GM12872 (cell line): ENCODE measurements at regions not wholly inside any gene's neighbourhood (a gene's known extent, or its start where the extent isn't known, plus 50 kb on each side); places are given as distances from the start of the nearest gene placed in this dataset.

Experiments used
- CTCF ChIP-seq: IDR thresholded peaks from 3 replicates; pipeline ENCODE4 v1.5.1; 2011; ENCODE audit warnings: low read depth, mild to moderate bottlenecking, low read length, moderate library complexity; ENCODE audit not compliant: insufficient read depth

DNA sequence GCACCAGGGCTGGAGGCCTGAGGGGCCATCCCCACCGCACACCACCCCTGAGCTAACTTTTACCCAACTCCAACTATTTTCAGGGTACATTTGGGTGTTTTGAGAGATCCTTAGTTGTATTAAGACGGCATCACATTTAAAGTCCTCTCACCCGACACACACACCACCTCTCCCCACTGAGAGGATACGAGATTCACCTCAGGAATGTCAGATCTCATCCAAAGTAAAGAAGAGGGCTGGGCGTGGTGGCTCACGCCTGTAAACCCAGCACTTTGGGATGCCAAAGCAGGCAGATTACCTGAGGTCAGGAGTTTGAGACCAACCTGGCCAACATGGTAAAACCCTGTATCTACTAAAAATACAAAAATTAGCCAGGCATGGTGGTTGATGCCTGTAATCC is 88.4 kb downstream of the RBFOX3 start:
- TF ChIP-seq CTCF, result no peak

DNA sequence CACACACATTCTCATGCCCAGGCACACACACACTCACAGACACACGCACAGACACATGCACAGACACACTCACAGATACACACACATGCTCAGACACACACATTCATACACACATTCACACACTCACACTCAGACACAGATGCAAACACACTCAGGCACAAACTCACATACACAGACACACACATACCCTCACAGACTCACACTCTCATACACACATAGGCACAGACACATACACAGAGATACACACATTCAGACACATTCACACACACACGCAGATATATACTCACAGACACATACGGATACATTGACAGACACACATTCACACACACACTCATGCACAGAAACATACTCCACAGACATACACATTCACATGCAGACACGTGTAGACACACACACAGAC is 89.6 kb downstream of the RBFOX3 start:
- TF ChIP-seq CTCF, result no peak

GRCh38 chr17:79520167-79521165 is 90.4 kb downstream of the RBFOX3 start:
- no peak for TF ChIP-seq CTCF

DNA sequence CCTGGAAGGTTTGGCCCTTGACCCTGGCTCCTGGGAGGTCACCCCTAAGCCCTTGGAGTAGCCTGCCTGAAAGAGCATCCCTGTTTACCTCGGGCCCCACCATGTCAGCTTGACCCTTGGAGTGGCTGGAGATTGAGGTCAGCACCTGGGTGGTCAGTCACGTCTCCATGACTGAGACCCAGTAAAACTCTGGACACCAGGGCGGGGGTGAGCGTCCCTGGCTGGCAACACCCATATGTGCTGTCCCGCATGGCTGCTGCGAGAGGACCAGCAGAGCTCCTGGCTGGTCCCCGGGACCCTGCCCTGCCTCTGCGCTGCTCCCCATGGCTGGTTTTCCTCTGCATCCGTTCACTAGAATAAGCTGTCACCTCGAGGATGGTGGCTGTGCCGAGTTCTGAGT is 91.2 kb downstream of the RBFOX3 start:
- no peak for TF ChIP-seq CTCF

DNA sequence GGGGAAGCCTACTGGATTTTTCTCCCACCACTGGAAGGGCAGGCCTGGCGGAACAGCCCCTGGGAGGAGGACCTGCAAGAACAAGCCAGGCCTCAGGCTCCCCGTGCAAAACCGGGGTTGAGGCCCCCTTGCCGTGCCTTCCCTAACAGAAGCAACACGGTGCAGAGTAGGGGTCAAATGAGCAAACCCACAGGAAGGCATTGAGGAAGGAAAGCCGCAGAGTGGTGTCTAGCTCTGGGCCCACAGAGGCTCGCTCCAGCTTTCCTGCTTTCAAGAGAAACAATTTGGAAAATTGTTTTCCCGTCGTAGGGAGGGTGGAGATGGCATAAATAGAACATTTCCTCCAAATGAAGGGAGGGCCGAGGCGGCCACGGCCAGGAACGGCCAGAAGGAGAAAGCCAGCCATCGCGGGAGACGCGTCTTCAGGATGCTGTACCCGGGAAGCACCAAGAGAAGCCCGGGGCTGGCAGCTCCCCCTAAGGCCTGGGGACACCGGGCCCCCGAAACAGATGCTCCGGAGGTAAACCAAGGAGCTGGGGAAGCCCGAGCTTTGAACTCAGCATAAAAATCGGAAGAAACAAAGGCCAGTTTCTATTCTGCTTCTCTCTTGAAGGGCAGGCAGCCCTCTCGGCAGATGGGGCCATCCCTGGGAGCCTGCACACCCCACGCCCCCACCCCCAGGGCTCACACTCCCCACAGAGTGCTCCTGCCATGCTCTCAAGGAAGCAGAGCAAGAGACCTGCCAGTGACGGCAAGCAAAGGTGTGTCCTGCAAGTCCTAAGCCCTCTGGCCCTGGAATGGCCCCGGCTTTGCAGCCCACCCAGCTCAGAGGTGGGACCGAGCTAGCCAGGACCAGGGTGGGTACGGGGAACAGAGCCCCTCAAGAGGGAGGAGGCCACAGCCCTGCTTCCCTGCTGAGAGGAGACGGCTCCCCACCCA is 92.0 kb downstream of the RBFOX3 start:
- TF ChIP-seq CTCF, result no peak

DNA sequence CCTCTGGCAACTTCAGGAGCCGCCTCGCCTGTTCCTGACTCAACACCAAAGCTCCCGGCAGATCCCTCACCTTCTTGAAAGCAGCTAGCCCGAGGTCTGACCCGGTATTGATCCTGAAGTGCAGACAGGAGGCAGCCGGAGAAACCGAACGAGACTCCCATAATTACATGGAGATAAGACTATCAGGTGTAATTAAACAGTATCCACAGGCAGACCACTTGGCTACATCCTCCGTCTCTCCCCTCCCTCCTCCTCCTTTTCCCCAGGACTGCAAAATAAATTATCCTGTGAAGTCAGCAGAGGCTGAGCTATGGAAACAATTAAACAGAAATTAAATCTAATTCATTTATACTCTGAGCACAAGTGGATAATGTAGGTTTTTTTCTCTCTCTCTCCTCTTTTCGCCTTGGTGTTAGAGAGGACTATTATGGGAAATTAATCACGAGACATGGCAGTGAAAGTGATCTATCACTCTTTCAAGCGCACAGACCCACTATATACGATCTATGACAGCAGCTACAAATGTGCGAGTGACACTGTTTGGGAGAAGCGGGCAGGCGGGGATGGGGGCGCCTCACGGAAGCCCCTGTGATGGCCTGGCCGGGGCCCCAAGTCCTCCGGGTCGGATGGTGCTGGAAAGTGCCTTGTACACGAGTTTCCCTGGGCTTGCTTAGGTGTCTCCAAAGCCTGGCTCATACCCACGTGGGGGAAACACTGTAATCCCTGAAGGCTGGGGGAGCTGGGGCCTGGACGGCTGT is 92.8 kb downstream of the RBFOX3 start:
- TF ChIP-seq CTCF, result no peak
